Body of pancreas (tissue), 4 donors: ENCODE measurements at regions not wholly inside any gene's neighbourhood (a gene's known extent, or its start where the extent isn't known, plus 50 kb on each side); places are given as distances from the start of the nearest gene placed in this dataset.

Experiments
- ATAC-seq: fragments of 150-250 bp; one replicate; pipeline ENCODE4 v1.9.1; 2016
- DNase-seq, 4 donors: peaks; one replicate each; pipeline ENCODE4 v3.0.0-alpha.2; 2019
- H3K27ac ChIP-seq, 4 donors: fragments of 200-600 bp; sonication (generic); 1 replicate in 3 of 4; 2 replicates in 1 of 4; pipeline versions ENCODE4 v1.5.1 to v1.6.1; 2016 to 2019; ENCODE audit warnings: mild to moderate bottlenecking in 1 of 4, mixed read lengths in 1 of 4, moderate library complexity in 1 of 4
- H3K27me3 ChIP-seq, 2 donors: fragments of 200-600 bp; sonication (generic); one replicate each; pipeline ENCODE4 v1.6.0; 2016; ENCODE audit warnings: mild to moderate bottlenecking in 1 of 2
- H3K36me3 ChIP-seq, 2 donors: fragments of 200-600 bp; sonication (generic); replicated peaks in 1 of 2; 2 replicates each; pipeline ENCODE4 v1.5.1; 2016; ENCODE audit warnings: low read depth in 2 of 2; ENCODE audit not compliant: insufficient read depth in 1 of 2
- H3K4me1 ChIP-seq: fragments of 200-600 bp; sonication (generic); one replicate; pipeline ENCODE4 v1.6.0; 2016
- H3K4me3 ChIP-seq, 2 donors: fragments of 200-600 bp; sonication (generic); 1 replicate in 1 of 2; 2 replicates in 1 of 2; pipeline ENCODE4 v1.5.1; 2016 to 2019
- H3K9me3 ChIP-seq, 3 donors: fragments of 200-600 bp; sonication (generic); 1 replicate in 2 of 3; 2 replicates in 1 of 3; pipeline ENCODE4 v1.5.1; 2016
- CTCF ChIP-seq, 7 experiments: fragments of 450-650 bp in 4 of 7; fragments of 200-600 bp in 3 of 7; sonication (generic) in 3 of 7; IDR thresholded peaks; one replicate each; pipeline ENCODE4 v1.5.1; 2016 to 2019; ENCODE audit warnings: antibody characterized with exemption in 7 of 7
- POLR2A ChIP-seq, 3 donors: fragments of 450-650 bp; IDR thresholded peaks; one replicate each; pipeline ENCODE4 v1.6.1; 2016; ENCODE audit warnings: antibody characterized with exemption in 3 of 3, mild to moderate bottlenecking in 2 of 3
- WGBS, 2 donors: methylation state at CpG; one replicate each; pipeline ENCODE4 v1.1.5; 2017; 5-methylcytosine and 5-hydroxymethylcytosine counted together
- intact Hi-C: fragments of 100-400 bp; cut with DNase I; formaldehyde crosslinking; loops from one replicate; pipeline ENCODE4 v1.15.1; 2023

DNA sequence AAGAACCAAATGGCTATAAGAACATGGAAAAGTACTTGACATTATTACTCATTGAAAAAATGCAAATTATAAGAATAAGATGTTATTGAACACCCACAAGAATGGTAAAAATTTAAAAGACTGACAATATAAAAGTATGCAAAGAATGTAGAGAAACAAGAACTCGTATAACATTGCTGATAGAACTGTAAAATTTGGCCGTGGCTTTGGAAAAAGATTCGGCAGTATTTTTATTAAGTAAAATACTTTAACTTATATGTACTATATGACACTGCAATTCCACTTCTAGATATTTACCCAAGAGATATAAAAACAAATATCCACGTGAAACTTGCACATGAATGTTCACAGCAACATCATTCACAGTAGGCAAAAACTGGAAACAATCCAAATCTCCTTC is 239.2 kb downstream of the TPBG start:
- DNase-seq: no peak
- no peak overlapping the region for H3K27ac ChIP-seq
- intact Hi-C loops: no loop called here
- no peak overlapping the region for H3K4me3 ChIP-seq
- 49 to 54% methylated on average over 4 of the region's 4 CpGs for WGBS, 2 donors
- TF ChIP-seq CTCF (IDR thresholded peaks at IDR 0.05): no peak
- no peak for TF ChIP-seq POLR2A (IDR thresholded peaks at IDR 0.05)
- no peaks in the 10 kb centered on the region for H3K27me3 ChIP-seq
- ATAC-seq: no peak
- no peaks in the 10 kb centered on the region for H3K4me1 ChIP-seq
- no peaks in the 10 kb centered on the region for H3K9me3 ChIP-seq
- H3K36me3 ChIP-seq: no peaks in the 10 kb centered on the region

GRCh38 chr6:82603871-82604270 is 240.3 kb downstream of the TPBG start:
- Histone ChIP-seq H3K4me1 (no peaks in the 10 kb centered on the region), H3K27me3 (no peaks in the 10 kb centered on the region), H3K27ac (no peak overlapping the region), H3K9me3 (no peaks in the 10 kb centered on the region), H3K36me3 (no peaks in the 10 kb centered on the region), H3K4me3 (no peak overlapping the region)
- 48 to 64% methylated on average over 1 of the region's 1 CpG for WGBS, 2 donors
- intact Hi-C loops: no loop called here
- no peak for TF ChIP-seq CTCF (IDR thresholded peaks at IDR 0.05)
- no peak for TF ChIP-seq POLR2A (IDR thresholded peaks at IDR 0.05)
- no peak for ATAC-seq
- DNase-seq: no peak

- Histone ChIP-seq H3K27me3 (no peaks in the 10 kb centered on the region), H3K36me3 (no peaks in the 10 kb centered on the region), H3K9me3 (no peaks in the 10 kb centered on the region), H3K4me3 (no peak overlapping the region), H3K27ac (no peak overlapping the region), H3K4me1 (no peaks in the 10 kb centered on the region)
- intact Hi-C loops: no loop called here
- 16 to 17% methylated on average over 1 of the region's 1 CpG for WGBS, 2 donors
- TF ChIP-seq POLR2A (IDR thresholded peaks at IDR 0.05) (no peak), CTCF (IDR thresholded peaks at IDR 0.05) (no peak)
- DNase-seq: no peak
- ATAC-seq: no peak
Measured at GRCh38 chr6:82607998-82608725, 244.5 kb downstream of the TPBG start.

- DNase-seq (no peak), ATAC-seq (no peak)
- H3K36me3 ChIP-seq: no peaks in the 10 kb centered on the region
- no peaks in the 10 kb centered on the region for H3K9me3 ChIP-seq
- H3K4me1 ChIP-seq: no peaks in the 10 kb centered on the region
- no peak overlapping the region for H3K27ac ChIP-seq
- intact Hi-C loops: no loop called here
- H3K27me3 ChIP-seq: no peaks in the 10 kb centered on the region
- no peak overlapping the region for H3K4me3 ChIP-seq
- no peak for TF ChIP-seq POLR2A (IDR thresholded peaks at IDR 0.05)
- no peak for TF ChIP-seq CTCF (IDR thresholded peaks at IDR 0.05)
- 79 to 90% methylated on average over 4 of the region's 4 CpGs for WGBS, 2 donors
Measured at GRCh38 chr6:82608781-82609180, 245.2 kb downstream of the TPBG start.

DNA sequence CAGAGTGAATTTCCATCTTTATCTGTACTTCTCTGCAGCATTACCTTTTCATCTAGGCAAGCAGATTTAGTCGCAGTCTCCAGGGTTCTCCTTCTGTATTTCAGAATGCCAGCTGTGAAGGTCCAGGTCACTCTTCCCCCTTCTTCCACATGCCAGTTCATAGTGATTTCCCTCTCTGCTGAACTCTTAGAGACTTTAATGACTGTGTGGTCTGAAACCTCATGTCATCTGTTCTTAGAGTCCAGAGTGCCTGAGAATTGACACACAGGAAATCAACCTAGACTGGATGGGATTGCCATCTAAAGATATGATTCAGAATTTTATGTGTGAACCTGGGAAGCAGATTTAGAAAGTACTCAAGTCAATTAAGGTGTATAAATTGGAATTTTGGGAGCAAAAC is 248.1 kb downstream of the TPBG start:
- Histone ChIP-seq H3K27ac (no peak overlapping the region), H3K4me1 (no peaks in the 10 kb centered on the region), H3K36me3 (no peaks in the 10 kb centered on the region), H3K9me3 (no peaks in the 10 kb centered on the region), H3K4me3 (no peak overlapping the region), H3K27me3 (no peaks in the 10 kb centered on the region)
- DNase-seq (no peak), ATAC-seq (no peak)
- intact Hi-C loops: no loop called here
- 80 to 85% methylated on average over 1 of the region's 1 CpG for WGBS, 2 donors
- no peak for TF ChIP-seq POLR2A (IDR thresholded peaks at IDR 0.05)
- no peak for TF ChIP-seq CTCF (IDR thresholded peaks at IDR 0.05)
